WI38 (cell line): ENCODE measurements at regions not wholly inside any gene's neighbourhood (a gene's known extent, or its start where the extent isn't known, plus 50 kb on each side); places are given as distances from the start of the nearest gene placed in this dataset.
"Not testable (repeated sequence)": the region's sequence is repeated elsewhere in the genome, so short reads cannot be mapped to it uniquely, and the experiment has no call there.

ENCODE experiments used
- H3K4me3 ChIP-seq: 2 replicates; pipeline ENCODE4 v1.5.1; 2011; ENCODE audit warnings: low read depth, mild to moderate bottlenecking, control low read depth, low read length
- TF ChIP-seq, protein P1 (sequence below): IDR thresholded peaks from 2 replicates; pipeline ENCODE4 v1.5.1; 2012; ENCODE audit warnings: low read depth, mild to moderate bottlenecking, control low read depth, low read length

DNA sequence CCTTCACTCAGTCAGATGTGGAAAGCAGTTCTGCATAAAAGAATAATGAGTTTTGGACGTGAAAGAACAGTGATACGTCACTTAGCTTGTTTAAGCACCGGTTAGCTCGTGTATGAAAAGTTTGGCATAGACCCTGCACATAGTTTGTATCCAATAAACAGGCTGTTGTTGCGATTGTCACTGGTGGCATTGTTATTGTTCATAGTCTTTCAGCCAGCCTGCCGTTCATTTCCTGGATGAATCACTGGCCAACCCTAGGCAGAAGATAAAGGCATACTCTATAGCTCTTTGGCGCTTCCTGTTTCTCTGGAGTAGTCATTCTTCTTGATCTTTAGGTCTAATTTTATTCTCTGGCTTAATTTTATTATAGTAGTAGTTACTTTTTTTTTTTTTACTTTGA, 57.8 kb upstream of the ANKRD30A start:
- TF ChIP-seq, protein P1, sequence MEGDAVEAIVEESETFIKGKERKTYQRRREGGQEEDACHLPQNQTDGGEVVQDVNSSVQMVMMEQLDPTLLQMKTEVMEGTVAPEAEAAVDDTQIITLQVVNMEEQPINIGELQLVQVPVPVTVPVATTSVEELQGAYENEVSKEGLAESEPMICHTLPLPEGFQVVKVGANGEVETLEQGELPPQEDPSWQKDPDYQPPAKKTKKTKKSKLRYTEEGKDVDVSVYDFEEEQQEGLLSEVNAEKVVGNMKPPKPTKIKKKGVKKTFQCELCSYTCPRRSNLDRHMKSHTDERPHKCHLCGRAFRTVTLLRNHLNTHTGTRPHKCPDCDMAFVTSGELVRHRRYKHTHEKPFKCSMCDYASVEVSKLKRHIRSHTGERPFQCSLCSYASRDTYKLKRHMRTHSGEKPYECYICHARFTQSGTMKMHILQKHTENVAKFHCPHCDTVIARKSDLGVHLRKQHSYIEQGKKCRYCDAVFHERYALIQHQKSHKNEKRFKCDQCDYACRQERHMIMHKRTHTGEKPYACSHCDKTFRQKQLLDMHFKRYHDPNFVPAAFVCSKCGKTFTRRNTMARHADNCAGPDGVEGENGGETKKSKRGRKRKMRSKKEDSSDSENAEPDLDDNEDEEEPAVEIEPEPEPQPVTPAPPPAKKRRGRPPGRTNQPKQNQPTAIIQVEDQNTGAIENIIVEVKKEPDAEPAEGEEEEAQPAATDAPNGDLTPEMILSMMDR, result no peak
- no peak overlapping the region for H3K4me3 ChIP-seq

DNA sequence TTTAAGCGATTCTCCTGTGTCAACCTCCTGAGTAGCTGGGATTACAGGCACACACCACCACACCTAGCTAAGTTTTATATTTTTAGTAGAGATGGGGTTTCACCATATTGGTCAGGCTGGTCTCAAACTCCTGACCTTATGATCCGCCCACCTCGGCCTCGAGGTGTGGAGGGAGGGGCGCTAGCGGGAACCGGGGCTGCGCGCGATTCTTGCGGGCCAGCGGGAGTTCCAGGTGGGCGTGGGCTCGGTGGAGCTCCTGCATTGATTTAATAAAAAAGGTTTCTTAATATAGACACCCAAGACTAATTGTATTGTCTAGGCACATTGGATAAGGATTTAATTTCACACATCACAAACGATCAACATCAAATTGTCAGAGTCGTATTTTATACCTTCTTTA, 63.1 kb upstream of the ANKRD30A start:
- H3K4me3 ChIP-seq, result not testable (repeated sequence)

DNA sequence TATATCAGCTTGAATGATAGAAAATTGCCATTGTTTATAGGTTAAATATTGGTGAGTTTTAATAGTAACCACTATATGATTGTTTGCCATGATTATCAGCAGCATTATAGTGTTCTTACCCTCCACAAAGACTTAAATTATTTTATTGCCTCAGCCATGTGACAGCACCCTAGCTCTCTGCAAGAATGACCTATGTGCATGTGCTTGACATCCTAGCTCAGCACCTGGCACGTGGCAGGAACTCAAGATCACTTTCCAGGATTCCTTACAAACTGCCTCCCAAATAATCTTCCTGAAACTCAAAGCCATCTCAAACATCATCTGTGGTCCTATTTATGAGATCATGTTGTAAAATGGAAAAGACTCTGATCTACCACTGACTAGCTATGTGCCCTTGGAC, 68.1 kb upstream of the ANKRD30A start:
- H3K4me3 ChIP-seq, result no peak overlapping the region
- TF ChIP-seq, protein P1, result no peak

DNA sequence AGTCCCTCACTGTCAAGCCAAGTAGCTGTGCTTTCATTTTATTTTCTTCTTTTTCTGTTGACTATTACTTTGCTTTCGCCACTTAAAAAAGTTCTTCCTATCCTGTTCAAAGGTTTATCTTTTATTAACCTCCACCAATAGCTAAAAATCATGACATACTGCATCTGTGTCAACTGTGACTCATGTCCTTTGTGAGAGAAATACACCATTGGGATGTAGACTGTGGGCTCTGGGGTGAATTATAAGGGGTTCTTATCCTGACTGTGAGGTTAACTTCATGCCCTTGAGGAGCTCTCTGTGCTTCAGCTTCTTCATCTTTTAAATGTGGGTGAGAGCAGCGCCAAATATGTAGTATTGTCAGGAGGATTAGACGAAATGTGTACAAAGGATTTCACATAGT, 71.9 kb upstream of the ANKRD30A start:
- H3K4me3 ChIP-seq, result no peak overlapping the region
- TF ChIP-seq, protein P1, result no peak

DNA sequence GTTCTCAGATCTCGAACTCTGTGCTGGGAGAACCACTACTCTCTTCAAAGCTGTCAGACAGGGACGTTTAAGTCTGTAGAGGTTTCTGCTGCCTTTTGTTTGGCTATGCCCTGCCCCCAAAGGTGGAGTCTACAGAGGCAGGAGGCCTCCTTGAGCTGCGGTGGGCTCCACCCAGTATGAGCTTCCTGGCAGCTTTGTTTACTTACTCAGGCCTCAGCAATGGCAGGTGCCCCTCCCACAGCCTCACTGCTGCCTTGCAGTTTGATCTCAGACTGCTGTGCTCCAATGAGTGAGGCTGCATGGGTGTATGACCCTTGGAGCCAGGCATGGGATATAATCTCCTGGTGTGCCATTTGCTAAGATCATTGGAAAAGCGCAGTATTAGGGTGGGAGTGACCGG, 75.4 kb upstream of the ANKRD30A start:
- H3K4me3 ChIP-seq, result not testable (repeated sequence)

DNA sequence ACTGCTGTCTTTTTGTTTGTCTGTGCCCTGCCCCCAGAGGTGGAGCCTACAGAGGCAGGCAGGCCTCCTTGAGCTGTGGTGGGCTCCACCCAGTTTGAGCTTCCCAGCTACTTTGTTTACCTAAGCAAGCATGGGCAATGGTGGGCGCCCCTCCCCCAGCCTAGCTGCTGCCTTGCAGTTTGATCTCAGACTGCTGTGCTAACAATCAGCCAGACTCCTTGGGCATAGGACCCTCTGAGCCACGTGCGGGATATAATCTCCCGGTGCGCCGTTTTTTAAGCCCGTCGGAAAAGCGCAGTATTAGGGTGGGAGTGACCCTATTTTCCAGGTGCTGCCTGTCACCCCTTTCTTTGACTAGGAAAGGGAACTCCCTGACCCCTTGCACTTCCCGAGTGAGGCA, 81.1 kb upstream of the ANKRD30A start:
- H3K4me3 ChIP-seq, result not testable (repeated sequence)

DNA sequence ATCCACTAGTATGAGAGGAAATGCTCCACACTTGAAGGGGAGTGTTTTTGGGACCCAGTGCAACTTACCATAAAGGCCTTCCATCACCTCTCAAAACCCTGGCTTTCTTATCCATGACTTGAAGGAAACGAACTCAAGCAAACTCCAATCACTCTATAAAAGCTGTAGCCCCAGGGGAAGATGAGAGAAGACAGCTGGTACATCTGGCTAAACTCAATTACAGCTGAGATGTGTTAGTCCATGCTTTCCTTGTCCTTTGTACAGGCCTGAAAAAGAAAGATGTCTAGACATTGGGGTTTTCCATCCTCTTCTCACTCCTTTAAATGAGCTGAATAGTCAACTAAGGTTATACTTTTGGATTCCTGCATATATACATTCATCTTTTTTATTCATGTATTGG, 89.5 kb upstream of the ANKRD30A start:
- H3K4me3 ChIP-seq, result no peak overlapping the region
- TF ChIP-seq, protein P1, result no peak

DNA sequence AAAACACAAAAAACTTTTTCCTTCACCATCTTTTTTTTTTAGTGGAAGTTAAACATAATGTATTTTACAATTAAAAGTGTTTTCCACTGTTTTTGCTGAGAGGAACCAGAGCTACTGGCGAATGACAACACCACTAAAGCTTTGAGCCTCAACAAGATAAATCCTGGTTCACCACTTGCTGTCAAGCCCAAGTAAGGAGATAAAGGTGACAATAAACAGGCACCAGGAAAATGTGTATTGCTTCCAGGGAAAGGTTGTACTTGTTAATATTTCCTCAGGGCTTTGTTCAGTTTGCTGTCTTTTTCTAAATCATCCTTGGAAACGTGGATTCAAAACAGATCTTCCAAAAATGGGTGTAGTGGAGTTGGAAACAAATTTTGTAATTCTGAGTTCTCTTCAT, 109.9 kb upstream of the ANKRD30A start:
- TF ChIP-seq, protein P1, result no peak

DNA sequence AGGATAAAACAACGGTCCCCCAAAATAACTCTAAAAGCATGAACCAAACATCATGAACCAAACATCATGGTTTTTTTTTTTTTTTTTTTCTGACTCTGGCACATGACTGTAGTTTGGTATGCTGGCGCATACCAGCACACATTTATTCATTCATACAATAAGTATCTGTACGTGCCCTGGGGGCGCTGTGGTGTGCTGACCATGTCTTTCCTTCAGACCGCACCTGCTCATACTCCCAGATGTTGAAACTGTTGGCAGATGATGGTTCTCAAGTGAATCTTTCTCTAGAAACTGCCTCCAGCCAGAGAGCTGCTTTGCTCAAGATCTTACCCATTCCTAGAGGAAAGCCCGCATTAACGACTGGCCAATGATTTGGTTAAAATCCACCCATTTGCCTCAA, 114.7 kb upstream of the ANKRD30A start:
- no peak overlapping the region for H3K4me3 ChIP-seq
- TF ChIP-seq, protein P1, result no peak

More for the DNA sequence above, 109.9 kb upstream of the ANKRD30A start:
- no peak overlapping the region for H3K4me3 ChIP-seq

DNA sequence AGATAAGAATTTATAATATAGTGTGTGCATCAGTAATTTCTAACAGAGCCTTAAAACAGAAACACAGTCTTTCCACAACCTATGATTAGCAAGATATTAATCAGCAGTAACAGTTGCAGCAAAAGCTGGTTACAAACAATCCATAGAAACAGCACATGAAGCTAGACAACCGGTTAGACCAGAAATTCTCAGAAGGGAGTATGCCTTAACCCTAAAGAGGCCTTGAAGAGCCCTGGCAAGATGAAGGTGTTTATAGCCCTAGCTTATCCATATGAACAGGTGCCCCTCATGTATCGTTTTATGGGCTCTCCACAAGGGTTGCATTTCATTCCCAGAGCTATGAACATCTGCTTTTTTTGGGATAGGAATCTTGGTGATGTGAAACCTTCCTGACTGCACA, 117.1 kb upstream of the ANKRD30A start:
- H3K4me3 ChIP-seq, result not testable (repeated sequence)
